GM21576 (cell line): ENCODE measurements at regions not wholly inside any gene's neighbourhood (a gene's known extent, or its start where the extent isn't known, plus 50 kb on each side); places are given as distances from the start of the nearest gene placed in this dataset.
"Not testable (repeated sequence)": the region's sequence is repeated elsewhere in the genome, so short reads cannot be mapped to it uniquely, and the experiment has no call there.

ENCODE experiments used
- ATAC-seq: cut with Tn5 transposase; IDR thresholded peaks from one replicate; pipeline ENCODE4 v1.9.1; 2021; ENCODE audit warnings: mild to moderate bottlenecking, moderate library complexity; ENCODE audit not compliant: unreplicated experiment

- ATAC-seq = no peak
Observed at GRCh38 chr14:105910426-105910825, 384.0 kb downstream of the TMEM121 start.

- no peak for ATAC-seq
Observed at GRCh38 chr14:105911006-105911847, 384.8 kb downstream of the TMEM121 start.

- ATAC-seq = not testable (repeated sequence)
Observed at GRCh38 chr14:105911848-105912292, 385.5 kb downstream of the TMEM121 start.

- no peak for ATAC-seq
Observed at GRCh38 chr14:105912641-105913180, 386.3 kb downstream of the TMEM121 start.

- no peak for ATAC-seq
Observed at GRCh38 chr14:105913221-105913620, 386.8 kb downstream of the TMEM121 start.

- no peak for ATAC-seq
Observed at GRCh38 chr14:105913861-105914260, 387.5 kb downstream of the TMEM121 start.

- ATAC-seq = not testable (repeated sequence)
Observed at GRCh38 chr14:105914281-105914680, 387.9 kb downstream of the TMEM121 start.

GRCh38 chr14:105914738-105915385 is 388.5 kb downstream of the TMEM121 start:
- no peak for ATAC-seq

- not testable (repeated sequence) for ATAC-seq
Observed at GRCh38 chr14:105915546-105915945, 389.2 kb downstream of the TMEM121 start.

GRCh38 chr14:105917136-105917932 is 391.0 kb downstream of the TMEM121 start:
- not testable (repeated sequence) for ATAC-seq

GRCh38 chr14:105917933-105918436 is 391.6 kb downstream of the TMEM121 start:
- ATAC-seq = no peak

GRCh38 chr14:105918496-105919262 is 392.3 kb downstream of the TMEM121 start:
- ATAC-seq = no peak

- ATAC-seq = no peak
Observed at GRCh38 chr14:105919458-105920150, 393.2 kb downstream of the TMEM121 start.

- ATAC-seq = not testable (repeated sequence)
Observed at GRCh38 chr14:105920151-105920700, 393.8 kb downstream of the TMEM121 start.

GRCh38 chr14:105920803-105921755 is 394.7 kb downstream of the TMEM121 start:
- ATAC-seq = not testable (repeated sequence)

- ATAC-seq = not testable (repeated sequence)
Observed at GRCh38 chr14:105921781-105922180, 395.4 kb downstream of the TMEM121 start.

GRCh38 chr14:105923520-105924191 is 397.3 kb downstream of the TMEM121 start:
- not testable (repeated sequence) for ATAC-seq
